Neural cell (in vitro differentiated cells): ENCODE measurements at regions not wholly inside any gene's neighbourhood (a gene's known extent, or its start where the extent isn't known, plus 50 kb on each side); places are given as distances from the start of the nearest gene placed in this dataset.

Experiments used
- EP300 ChIP-seq: fragments of 450-650 bp; conservative IDR thresholded peaks from 2 replicates; pipeline ENCODE4 v1.6.1; 2014; ENCODE audit warnings: antibody characterized with exemption, mild to moderate bottlenecking, moderate library complexity; ENCODE audit not compliant: poor library complexity, severe bottlenecking
- EZH2 ChIP-seq: fragments of 200-600, 300-800 bp; shearing (Covaris generic), sonication (generic); IDR thresholded peaks from 2 replicates; pipeline ENCODE4 v1.6.1; 2014; ENCODE audit warnings: antibody characterized with exemption, low read length, borderline replicate concordance, mild to moderate bottlenecking; ENCODE audit not compliant: insufficient read depth, poor library complexity, severe bottlenecking
- MXI1 ChIP-seq: fragments of 450-650 bp; conservative IDR thresholded peaks from 2 replicates; pipeline ENCODE4 v1.6.1; 2014; ENCODE audit warnings: antibody characterized with exemption, mild to moderate bottlenecking; ENCODE audit not compliant: poor library complexity, severe bottlenecking
- RAD21 ChIP-seq: fragments of 450-650 bp; conservative IDR thresholded peaks from 2 replicates; pipeline ENCODE4 v1.6.1; 2014; ENCODE audit warnings: antibody characterized with exemption, mild to moderate bottlenecking, moderate library complexity
- SMC3 ChIP-seq: fragments of 450-650 bp; conservative IDR thresholded peaks from 2 replicates; pipeline ENCODE4 v1.6.1; 2014; ENCODE audit warnings: antibody characterized with exemption, mild to moderate bottlenecking, moderate library complexity; ENCODE audit not compliant: poor library complexity
- TF ChIP-seq, protein P1 (sequence below): fragments of 450-650 bp; IDR thresholded peaks from 2 replicates; pipeline ENCODE4 v1.5.1; 2014; ENCODE audit warnings: antibody characterized with exemption, mild to moderate bottlenecking, moderate library complexity; ENCODE audit not compliant: poor library complexity, severe bottlenecking
- TF ChIP-seq, protein P2 (sequence below): IDR thresholded peaks from 2 replicates; pipeline ENCODE4 v1.6.1; 2012; ENCODE audit warnings: borderline replicate concordance

DNA sequence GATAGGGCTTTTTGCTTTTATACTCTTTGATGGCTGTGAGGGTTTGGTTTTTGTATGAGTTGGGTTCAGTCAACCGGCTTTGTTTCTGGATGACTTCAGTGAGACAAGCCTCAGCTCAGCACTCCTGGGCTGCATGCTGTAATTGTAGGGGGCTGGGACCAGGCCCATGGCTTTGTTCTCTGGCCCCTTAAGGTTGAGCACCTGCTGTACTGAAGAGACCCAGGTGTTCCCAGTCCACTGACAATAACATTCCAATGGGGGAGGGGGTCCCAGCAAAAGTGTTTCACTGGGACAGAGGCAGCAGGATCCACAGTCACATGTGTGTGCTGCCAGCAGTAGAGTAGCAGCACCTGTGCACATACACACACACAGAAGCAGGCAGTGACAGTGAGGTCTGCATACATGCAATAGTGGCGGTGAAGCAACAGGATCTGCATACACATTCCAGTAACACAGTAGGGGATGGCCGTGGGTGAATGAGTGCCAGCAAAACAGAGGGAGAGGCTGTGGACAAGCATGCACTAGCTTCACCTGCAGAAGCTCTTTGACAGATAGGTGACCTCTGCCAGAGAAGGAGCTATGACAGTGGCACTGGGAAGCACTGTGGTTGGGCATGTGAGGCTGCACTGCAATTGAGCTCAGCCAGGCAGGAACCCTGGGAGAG is 240.4 kb downstream of the ASCL1 start:
- TF ChIP-seq, protein P1, sequence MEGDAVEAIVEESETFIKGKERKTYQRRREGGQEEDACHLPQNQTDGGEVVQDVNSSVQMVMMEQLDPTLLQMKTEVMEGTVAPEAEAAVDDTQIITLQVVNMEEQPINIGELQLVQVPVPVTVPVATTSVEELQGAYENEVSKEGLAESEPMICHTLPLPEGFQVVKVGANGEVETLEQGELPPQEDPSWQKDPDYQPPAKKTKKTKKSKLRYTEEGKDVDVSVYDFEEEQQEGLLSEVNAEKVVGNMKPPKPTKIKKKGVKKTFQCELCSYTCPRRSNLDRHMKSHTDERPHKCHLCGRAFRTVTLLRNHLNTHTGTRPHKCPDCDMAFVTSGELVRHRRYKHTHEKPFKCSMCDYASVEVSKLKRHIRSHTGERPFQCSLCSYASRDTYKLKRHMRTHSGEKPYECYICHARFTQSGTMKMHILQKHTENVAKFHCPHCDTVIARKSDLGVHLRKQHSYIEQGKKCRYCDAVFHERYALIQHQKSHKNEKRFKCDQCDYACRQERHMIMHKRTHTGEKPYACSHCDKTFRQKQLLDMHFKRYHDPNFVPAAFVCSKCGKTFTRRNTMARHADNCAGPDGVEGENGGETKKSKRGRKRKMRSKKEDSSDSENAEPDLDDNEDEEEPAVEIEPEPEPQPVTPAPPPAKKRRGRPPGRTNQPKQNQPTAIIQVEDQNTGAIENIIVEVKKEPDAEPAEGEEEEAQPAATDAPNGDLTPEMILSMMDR, result no peak
- TF ChIP-seq, protein P2, sequence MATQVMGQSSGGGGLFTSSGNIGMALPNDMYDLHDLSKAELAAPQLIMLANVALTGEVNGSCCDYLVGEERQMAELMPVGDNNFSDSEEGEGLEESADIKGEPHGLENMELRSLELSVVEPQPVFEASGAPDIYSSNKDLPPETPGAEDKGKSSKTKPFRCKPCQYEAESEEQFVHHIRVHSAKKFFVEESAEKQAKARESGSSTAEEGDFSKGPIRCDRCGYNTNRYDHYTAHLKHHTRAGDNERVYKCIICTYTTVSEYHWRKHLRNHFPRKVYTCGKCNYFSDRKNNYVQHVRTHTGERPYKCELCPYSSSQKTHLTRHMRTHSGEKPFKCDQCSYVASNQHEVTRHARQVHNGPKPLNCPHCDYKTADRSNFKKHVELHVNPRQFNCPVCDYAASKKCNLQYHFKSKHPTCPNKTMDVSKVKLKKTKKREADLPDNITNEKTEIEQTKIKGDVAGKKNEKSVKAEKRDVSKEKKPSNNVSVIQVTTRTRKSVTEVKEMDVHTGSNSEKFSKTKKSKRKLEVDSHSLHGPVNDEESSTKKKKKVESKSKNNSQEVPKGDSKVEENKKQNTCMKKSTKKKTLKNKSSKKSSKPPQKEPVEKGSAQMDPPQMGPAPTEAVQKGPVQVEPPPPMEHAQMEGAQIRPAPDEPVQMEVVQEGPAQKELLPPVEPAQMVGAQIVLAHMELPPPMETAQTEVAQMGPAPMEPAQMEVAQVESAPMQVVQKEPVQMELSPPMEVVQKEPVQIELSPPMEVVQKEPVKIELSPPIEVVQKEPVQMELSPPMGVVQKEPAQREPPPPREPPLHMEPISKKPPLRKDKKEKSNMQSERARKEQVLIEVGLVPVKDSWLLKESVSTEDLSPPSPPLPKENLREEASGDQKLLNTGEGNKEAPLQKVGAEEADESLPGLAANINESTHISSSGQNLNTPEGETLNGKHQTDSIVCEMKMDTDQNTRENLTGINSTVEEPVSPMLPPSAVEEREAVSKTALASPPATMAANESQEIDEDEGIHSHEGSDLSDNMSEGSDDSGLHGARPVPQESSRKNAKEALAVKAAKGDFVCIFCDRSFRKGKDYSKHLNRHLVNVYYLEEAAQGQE, result no peak
- no peak for TF ChIP-seq MXI1
- no peak for TF ChIP-seq EZH2
- no peak for TF ChIP-seq EP300
- no peak for TF ChIP-seq SMC3
- no peak for TF ChIP-seq RAD21
